Endothelial cell of umbilical vein (primary cell): ENCODE measurements at regions not wholly inside any gene's neighbourhood (a gene's known extent, or its start where the extent isn't known, plus 50 kb on each side); places are given as distances from the start of the nearest gene placed in this dataset.

Source experiments
- EZH2 ChIP-seq: IDR thresholded peaks from 2 replicates; pipeline ENCODE4 v1.6.1; 2012; ENCODE audit warnings: borderline replicate concordance, low read depth, mild to moderate bottlenecking, moderate library complexity, low read length, inconsistent platforms; ENCODE audit not compliant: severe bottlenecking
- MYC ChIP-seq: IDR thresholded peaks from one replicate; pipeline ENCODE4 v1.6.1; 2011; ENCODE audit warnings: mild to moderate bottlenecking, low read depth, low read length
- TF ChIP-seq, protein P1 (sequence below), 2 donors: IDR thresholded peaks; 1 replicate in 1 of 2; 2 replicates in 1 of 2; pipeline ENCODE4 v1.5.1; 2011; ENCODE audit warnings: low read length in 2 of 2, mild to moderate bottlenecking in 2 of 2, moderate library complexity in 2 of 2, control low read depth in 1 of 2, inconsistent platforms in 1 of 2, low read depth in 1 of 2; ENCODE audit not compliant: insufficient read depth in 1 of 2; ENCODE audit errors: extremely low read depth in 1 of 2

- no peak for TF ChIP-seq MYC
- TF ChIP-seq, protein P1, sequence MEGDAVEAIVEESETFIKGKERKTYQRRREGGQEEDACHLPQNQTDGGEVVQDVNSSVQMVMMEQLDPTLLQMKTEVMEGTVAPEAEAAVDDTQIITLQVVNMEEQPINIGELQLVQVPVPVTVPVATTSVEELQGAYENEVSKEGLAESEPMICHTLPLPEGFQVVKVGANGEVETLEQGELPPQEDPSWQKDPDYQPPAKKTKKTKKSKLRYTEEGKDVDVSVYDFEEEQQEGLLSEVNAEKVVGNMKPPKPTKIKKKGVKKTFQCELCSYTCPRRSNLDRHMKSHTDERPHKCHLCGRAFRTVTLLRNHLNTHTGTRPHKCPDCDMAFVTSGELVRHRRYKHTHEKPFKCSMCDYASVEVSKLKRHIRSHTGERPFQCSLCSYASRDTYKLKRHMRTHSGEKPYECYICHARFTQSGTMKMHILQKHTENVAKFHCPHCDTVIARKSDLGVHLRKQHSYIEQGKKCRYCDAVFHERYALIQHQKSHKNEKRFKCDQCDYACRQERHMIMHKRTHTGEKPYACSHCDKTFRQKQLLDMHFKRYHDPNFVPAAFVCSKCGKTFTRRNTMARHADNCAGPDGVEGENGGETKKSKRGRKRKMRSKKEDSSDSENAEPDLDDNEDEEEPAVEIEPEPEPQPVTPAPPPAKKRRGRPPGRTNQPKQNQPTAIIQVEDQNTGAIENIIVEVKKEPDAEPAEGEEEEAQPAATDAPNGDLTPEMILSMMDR (IDR thresholded peaks at IDR 0.05; ENCODE audit: extremely low read depth in 1 of 2, insufficient read depth in 1 of 2, low read depth in 1 of 2, low read length in 2 of 2): no peak
- no peak for TF ChIP-seq EZH2
Measured at GRCh38 chr18:67778016-67778415, 261.5 kb upstream of the DSEL start.
